B cell (primary cell): ENCODE measurements at regions not wholly inside any gene's neighbourhood (a gene's known extent, or its start where the extent isn't known, plus 50 kb on each side); places are given as distances from the start of the nearest gene placed in this dataset.
"Not testable (repeated sequence)": the region's sequence is repeated elsewhere in the genome, so short reads cannot be mapped to it uniquely, and the experiment has no call there.

ENCODE experiments used
- EZH2 ChIP-seq: IDR thresholded peaks from 2 replicates; pipeline ENCODE4 v1.6.1; 2012; ENCODE audit warnings: borderline replicate concordance, low read depth, mild to moderate bottlenecking, moderate library complexity, low read length; ENCODE audit not compliant: insufficient read depth, poor library complexity, severe bottlenecking
- TF ChIP-seq, protein P1 (sequence below): fragments of 200-600 bp; IDR thresholded peaks from one replicate; pipeline ENCODE4 v1.8.0; 2022; ENCODE audit warnings: antibody characterized with exemption, mild to moderate bottlenecking

GRCh38 chr4:177193024-177193715 is 116.5 kb upstream of the NEIL3 start:
- TF ChIP-seq, protein P1, sequence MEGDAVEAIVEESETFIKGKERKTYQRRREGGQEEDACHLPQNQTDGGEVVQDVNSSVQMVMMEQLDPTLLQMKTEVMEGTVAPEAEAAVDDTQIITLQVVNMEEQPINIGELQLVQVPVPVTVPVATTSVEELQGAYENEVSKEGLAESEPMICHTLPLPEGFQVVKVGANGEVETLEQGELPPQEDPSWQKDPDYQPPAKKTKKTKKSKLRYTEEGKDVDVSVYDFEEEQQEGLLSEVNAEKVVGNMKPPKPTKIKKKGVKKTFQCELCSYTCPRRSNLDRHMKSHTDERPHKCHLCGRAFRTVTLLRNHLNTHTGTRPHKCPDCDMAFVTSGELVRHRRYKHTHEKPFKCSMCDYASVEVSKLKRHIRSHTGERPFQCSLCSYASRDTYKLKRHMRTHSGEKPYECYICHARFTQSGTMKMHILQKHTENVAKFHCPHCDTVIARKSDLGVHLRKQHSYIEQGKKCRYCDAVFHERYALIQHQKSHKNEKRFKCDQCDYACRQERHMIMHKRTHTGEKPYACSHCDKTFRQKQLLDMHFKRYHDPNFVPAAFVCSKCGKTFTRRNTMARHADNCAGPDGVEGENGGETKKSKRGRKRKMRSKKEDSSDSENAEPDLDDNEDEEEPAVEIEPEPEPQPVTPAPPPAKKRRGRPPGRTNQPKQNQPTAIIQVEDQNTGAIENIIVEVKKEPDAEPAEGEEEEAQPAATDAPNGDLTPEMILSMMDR: not testable (repeated sequence)
- not testable (repeated sequence) for TF ChIP-seq EZH2
